T-helper 2 cell (primary cell): ENCODE measurements at regions not wholly inside any gene's neighbourhood (a gene's known extent, or its start where the extent isn't known, plus 50 kb on each side); places are given as distances from the start of the nearest gene placed in this dataset.
"Not testable (repeated sequence)": the region's sequence is repeated elsewhere in the genome, so short reads cannot be mapped to it uniquely, and the experiment has no call there.

Experiments used
- DNase-seq, 5 experiments: peaks; one replicate each; pipeline versions ENCODE4 v3.0.0 to v3.0.0-alpha.2; 2012 to 2022

DNA sequence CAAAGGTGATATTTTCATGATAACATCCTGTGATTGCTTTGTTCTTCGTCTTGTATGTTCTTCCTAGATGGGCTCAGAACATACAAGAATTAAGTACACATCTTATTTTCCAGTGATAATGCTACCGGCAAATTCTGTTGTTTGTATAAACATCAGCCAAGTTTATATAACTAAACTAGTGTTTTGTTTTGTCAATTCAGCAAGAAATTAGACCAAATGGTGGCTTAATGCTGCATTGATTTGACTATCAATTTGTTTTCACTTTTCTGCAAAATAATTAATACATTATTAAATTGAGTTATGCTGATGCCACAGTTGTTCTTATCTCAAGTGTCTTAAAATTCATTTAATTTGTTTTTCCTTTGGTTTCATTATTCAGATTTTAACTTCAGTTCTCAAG lies 177.7 kb downstream of the OR4F29 start:
- not testable (repeated sequence) for DNase-seq

DNA sequence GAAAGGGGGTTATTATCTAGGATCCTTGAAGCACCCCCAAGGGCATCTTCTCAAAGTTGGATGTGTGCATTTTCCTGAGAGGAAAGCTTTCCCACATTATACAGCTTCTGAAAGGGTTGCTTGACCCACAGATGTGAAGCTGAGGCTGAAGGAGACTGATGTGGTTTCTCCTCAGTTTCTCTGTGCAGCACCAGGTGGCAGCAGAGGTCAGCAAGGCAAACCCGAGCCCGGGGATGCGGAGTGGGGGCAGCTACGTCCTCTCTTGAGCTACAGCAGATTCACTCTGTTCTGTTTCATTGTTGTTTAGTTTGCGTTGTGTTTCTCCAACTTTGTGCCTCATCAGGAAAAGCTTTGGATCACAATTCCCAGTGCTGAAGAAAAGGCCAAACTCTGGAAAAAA lies 183.7 kb downstream of the OR4F29 start:
- DNase-seq: peak; percentile 26 to 55 (median 42)
